ENCODE measurements at regions not wholly inside any gene's neighbourhood (a gene's known extent, or its start where the extent isn't known, plus 50 kb on each side); places are given as distances from the start of the nearest gene placed in this dataset.

GRCh38 chr2:116366212-116366611 lies 1448.3 kb upstream of the DDX18 start:
- no peak for DNase-seq

GRCh38 chr2:116378786-116379185 lies 1435.7 kb upstream of the DDX18 start:
- no peak for DNase-seq

GRCh38 chr2:116411211-116411610 lies 1403.3 kb upstream of the DDX18 start:
- no peak for DNase-seq

GRCh38 chr2:116413659-116414058 lies 1400.8 kb upstream of the DDX18 start:
- DNase-seq, result no peak

GRCh38 chr2:116416731-116417377 lies 1397.6 kb upstream of the DDX18 start:
- no peak for DNase-seq

GRCh38 chr2:116435648-116436047 lies 1378.8 kb upstream of the DDX18 start:
- DNase-seq, result no peak

GRCh38 chr2:116440104-116440653 lies 1374.3 kb upstream of the DDX18 start:
- DNase-seq, result no peak

- no peak for DNase-seq
Observed at GRCh38 chr2:116442418-116442817, 1372.1 kb upstream of the DDX18 start.

- DNase-seq, result no peak
Observed at GRCh38 chr2:116444256-116444872, 1370.1 kb upstream of the DDX18 start.

GRCh38 chr2:116450990-116451389 lies 1363.5 kb upstream of the DDX18 start:
- no peak for DNase-seq

- no peak for DNase-seq
Observed at GRCh38 chr2:116452651-116453050, 1361.8 kb upstream of the DDX18 start.

GRCh38 chr2:116456429-116456828 lies 1358.1 kb upstream of the DDX18 start:
- DNase-seq, result no peak

GRCh38 chr2:116467243-116467642 lies 1347.2 kb upstream of the DDX18 start:
- no peak for DNase-seq

GRCh38 chr2:116477229-116477628 lies 1337.3 kb upstream of the DDX18 start:
- DNase-seq, result no peak

- no peak for DNase-seq
Observed at GRCh38 chr2:116487336-116487735, 1327.2 kb upstream of the DDX18 start.

- DNase-seq, result no peak
Observed at GRCh38 chr2:116489292-116489691, 1325.2 kb upstream of the DDX18 start.

GRCh38 chr2:116489944-116490343 lies 1324.5 kb upstream of the DDX18 start:
- no peak for DNase-seq

- DNase-seq, result no peak
Observed at GRCh38 chr2:116490511-116491145, 1323.9 kb upstream of the DDX18 start.

- no peak for DNase-seq
Observed at GRCh38 chr2:116491292-116491691, 1323.2 kb upstream of the DDX18 start.

GRCh38 chr2:116499389-116499788 lies 1315.1 kb upstream of the DDX18 start:
- DNase-seq, result no peak

GRCh38 chr2:116510117-116510671 lies 1304.3 kb upstream of the DDX18 start:
- DNase-seq, result no peak

GRCh38 chr2:116511426-116511825 lies 1303.1 kb upstream of the DDX18 start:
- no peak for DNase-seq

GRCh38 chr2:116513991-116514390 lies 1300.5 kb upstream of the DDX18 start:
- DNase-seq, result no peak

- DNase-seq, result no peak
Observed at GRCh38 chr2:116517936-116518335, 1296.6 kb upstream of the DDX18 start.

Measured in NCI-H524 treated with DMSO at 0.1 percent for 48 hours (cell line).